Naive thymus-derived CD8-positive, alpha-beta T cell (primary cell): ENCODE measurements at regions not wholly inside any gene's neighbourhood (a gene's known extent, or its start where the extent isn't known, plus 50 kb on each side); places are given as distances from the start of the nearest gene placed in this dataset.
"Not testable (repeated sequence)": the region's sequence is repeated elsewhere in the genome, so short reads cannot be mapped to it uniquely, and the experiment has no call there.

Source experiments
- ATAC-seq, 2 donors: fragments of 150-1000 bp; cut with Tn5 transposase in 1 of 2; sonication (Bioruptor Pico), chemical (Tn5 transposase) in 1 of 2; 1 replicate in 1 of 2; 2 replicates in 1 of 2; pipeline ENCODE4 v1.10.0; 2021; ENCODE audit warnings: mild to moderate bottlenecking in 2 of 2, moderate library complexity in 2 of 2
- POLR2A ChIA-PET: fragments of 350-600 bp; sonication (Branson Sonifier 250); formaldehyde crosslinking; loops from one replicate; lab custom pipeline; 2021; ENCODE audit warnings: antibody characterized with exemption; lab: Charles Lee
- DNase-seq, 10 donors: peaks; one replicate each; pipeline versions ENCODE4 v3.0.0 to v3.0.0-alpha.2; 2020 to 2022
- H3K27ac Mint-ChIP-seq, 10 donors: one replicate each; pipeline ENCODE4 v1.8.0; 2020 to 2022; ENCODE audit warnings: mild to moderate bottlenecking in 10 of 10, mixed read lengths in 10 of 10, moderate library complexity in 4 of 10, inconsistent platforms in 1 of 10
- H3K27me3 Mint-ChIP-seq, 5 donors: one replicate each; pipeline ENCODE4 v1.8.0; 2021 to 2022; ENCODE audit warnings: mixed read lengths in 5 of 5
- H3K36me3 Mint-ChIP-seq, 3 donors: one replicate each; pipeline ENCODE4 v1.8.0; 2020 to 2022; ENCODE audit warnings: mixed read lengths in 3 of 3, mild to moderate bottlenecking in 2 of 3, inconsistent platforms in 1 of 3
- H3K4me1 Mint-ChIP-seq, 4 donors: one replicate each; pipeline ENCODE4 v1.8.0; 2021 to 2022; ENCODE audit warnings: mixed read lengths in 4 of 4
- H3K4me3 Mint-ChIP-seq, 10 donors: one replicate each; pipeline ENCODE4 v1.8.0; 2020 to 2022; ENCODE audit warnings: mild to moderate bottlenecking in 10 of 10, mixed read lengths in 10 of 10, moderate library complexity in 6 of 10, inconsistent platforms in 1 of 10
- H3K9me3 Mint-ChIP-seq, 9 donors: one replicate each; pipeline ENCODE4 v1.8.0; 2020 to 2022; ENCODE audit warnings: mixed read lengths in 9 of 9, mild to moderate bottlenecking in 3 of 9, inconsistent platforms in 1 of 9, moderate library complexity in 1 of 9

DNA sequence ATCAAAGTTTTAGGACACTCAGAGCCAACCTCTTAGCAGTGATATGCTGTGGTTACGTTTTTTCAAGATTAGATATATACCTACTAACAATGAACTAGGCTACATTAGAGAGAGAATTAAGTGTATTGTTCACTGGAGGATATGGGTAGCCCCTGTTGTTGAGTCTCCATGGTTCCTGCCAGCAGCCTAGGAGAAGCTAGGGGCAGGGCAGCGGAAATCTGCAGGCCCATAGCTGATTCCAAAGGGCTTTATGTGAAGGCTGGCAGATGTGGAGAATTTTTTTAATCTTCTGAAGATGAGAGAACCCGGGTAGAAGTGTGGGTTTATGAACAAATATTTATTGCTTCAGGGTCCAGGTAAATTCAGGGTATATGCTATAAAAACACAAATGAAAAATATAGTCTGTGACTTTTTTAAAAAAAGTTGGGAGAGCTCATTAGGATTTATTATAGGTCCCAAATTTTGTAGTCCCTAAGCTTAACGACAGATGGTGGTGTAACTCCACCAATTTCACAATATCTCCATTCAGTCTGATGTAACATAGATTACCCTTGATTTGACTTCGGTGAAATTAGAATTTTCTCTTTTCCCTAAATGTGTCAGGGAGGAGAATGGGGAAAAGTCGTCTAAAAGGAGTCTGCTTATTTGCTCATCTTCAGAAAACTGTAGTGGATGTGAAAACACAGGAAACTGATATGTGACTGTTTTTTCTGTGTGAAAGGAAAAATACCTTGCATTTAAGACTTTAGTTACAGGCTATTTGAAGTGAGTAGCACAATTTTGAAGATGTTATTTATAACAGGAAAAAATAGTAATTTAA is 163.0 kb upstream of the PPP1R3A start:
- Mint-ChIP-seq H3K27me3 (peaks cover 36 to 83% (median 65%) of the 10 kb centered on the region in 5 donors), H3K4me1 (peaks cover 11 to 39% (median 35%) of the 10 kb centered on the region in 4 donors), H3K4me3 (peak overlapping the region in 1 of 10 donors; percentile 23), H3K27ac (no peak overlapping the region), H3K9me3 (peaks cover 0 to 4% (median 0%) of the 10 kb centered on the region in 9 donors), H3K36me3 (peaks cover 0 to 2% (median 2%) of the 10 kb centered on the region in 3 donors)
- no peak for DNase-seq
- POLR2A ChIA-PET: no interaction called here
- no peak for ATAC-seq

DNA sequence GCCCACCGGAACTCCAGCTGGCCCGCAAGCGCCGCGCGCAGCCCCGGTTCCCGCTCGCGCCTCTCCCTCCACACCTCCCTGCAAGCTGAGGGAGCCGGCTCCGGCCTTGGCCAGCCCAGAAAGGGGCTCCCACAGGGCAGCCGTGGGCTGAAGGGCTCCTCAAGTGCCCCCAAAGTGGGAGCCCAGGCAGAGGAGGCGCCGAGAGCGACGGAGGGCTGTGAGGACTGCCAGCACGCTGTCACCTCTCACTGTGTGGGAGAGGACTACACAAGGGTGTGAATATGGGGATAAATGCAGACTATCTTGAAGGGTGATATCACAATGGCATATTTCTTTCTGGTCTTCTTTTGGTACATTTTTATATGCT is 158.3 kb upstream of the PPP1R3A start:
- ATAC-seq, H3K9me3 Mint-ChIP-seq, H3K36me3 Mint-ChIP-seq, DNase-seq, H3K4me3 Mint-ChIP-seq, POLR2A ChIA-PET, H3K27ac Mint-ChIP-seq, H3K4me1 Mint-ChIP-seq: not testable (repeated sequence)
- H3K27me3 Mint-ChIP-seq: peaks cover 18 to 42% (median 30%) of the 10 kb centered on the region in 5 donors

DNA sequence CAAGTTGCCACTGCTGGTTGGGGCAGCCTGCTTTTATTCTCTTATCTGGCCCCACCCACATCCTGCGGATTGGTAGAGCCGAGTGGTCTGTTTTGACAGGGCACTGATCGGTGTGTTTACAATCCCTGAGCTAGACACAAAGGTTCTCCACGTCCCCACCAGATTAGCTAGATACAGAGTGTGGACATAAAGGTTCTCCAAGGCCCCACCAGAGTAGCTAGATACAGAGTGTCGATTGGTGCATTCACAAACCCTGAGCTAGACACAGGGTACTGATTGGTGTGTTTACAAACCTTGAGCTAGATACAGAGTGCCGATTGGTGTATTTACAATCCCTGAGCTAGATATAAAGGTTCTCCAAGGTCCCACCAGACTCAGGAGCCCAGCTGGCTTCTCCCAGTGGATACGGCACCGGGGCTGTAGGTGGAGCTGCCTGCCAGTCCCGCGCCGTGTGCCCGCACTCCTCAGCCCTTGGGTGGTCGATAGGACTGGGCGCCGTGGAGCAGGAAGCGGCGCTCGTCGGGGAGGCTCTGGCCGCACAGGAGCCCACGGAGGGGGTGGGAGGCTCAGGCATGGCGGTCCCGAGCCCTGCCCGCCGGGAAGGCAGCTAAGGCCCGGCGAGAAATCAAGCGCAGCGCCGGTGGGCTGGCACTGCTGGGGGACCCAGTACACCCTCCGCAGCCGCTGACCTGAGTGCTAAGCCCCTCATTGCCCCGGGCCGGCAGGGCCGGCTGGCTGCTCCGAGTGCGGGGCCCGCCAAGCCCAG is 157.8 kb upstream of the PPP1R3A start:
- H3K27me3 Mint-ChIP-seq: peaks cover 16 to 38% (median 24%) of the 10 kb centered on the region in 5 donors
- POLR2A ChIA-PET, H3K9me3 Mint-ChIP-seq, ATAC-seq, H3K4me1 Mint-ChIP-seq, H3K27ac Mint-ChIP-seq, DNase-seq, H3K36me3 Mint-ChIP-seq, H3K4me3 Mint-ChIP-seq: not testable (repeated sequence)

GRCh38 chr7:114073701-114074100 is 154.9 kb upstream of the PPP1R3A start:
- DNase-seq (no peak), ATAC-seq (no peak)
- Mint-ChIP-seq H3K4me1 (no peaks in the 10 kb centered on the region), H3K27me3 (peaks cover 5 to 19% (median 11%) of the 10 kb centered on the region in 5 donors), H3K27ac (no peak overlapping the region), H3K9me3 (peaks cover 0 to 7% (median 0%) of the 10 kb centered on the region in 9 donors), H3K4me3 (no peak overlapping the region), H3K36me3 (no peaks in the 10 kb centered on the region)
- POLR2A ChIA-PET: no interaction called here

DNA sequence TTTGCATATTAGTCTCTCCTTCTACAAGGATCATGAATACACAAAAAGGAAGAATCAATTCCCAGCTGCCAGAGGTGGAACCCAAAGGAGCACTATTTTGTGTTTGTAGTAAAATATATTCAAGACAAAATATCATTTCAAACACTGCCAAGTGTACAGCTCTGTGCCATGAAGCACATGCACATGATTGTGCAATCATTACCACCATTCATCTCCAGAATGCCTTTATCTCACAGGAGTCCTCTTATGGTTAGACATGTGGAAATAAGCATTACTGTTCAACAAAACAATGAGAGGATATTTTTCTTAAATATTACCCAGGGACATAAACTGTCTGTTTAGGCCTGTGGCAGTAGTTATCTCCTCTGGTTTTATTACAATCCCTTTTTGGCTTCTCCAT is 151.4 kb upstream of the PPP1R3A start:
- POLR2A ChIA-PET: no interaction called here
- H3K27ac Mint-ChIP-seq: no peak overlapping the region
- H3K4me3 Mint-ChIP-seq: no peak overlapping the region
- H3K36me3 Mint-ChIP-seq: no peaks in the 10 kb centered on the region
- H3K9me3 Mint-ChIP-seq: peaks cover 0 to 7% (median 0%) of the 10 kb centered on the region in 9 donors
- H3K27me3 Mint-ChIP-seq: peaks cover 0 to 9% (median 4%) of the 10 kb centered on the region in 5 donors
- DNase-seq: no peak
- no peaks in the 10 kb centered on the region for H3K4me1 Mint-ChIP-seq
- ATAC-seq: no peak

- Mint-ChIP-seq H3K27ac (no peak overlapping the region), H3K36me3 (no peaks in the 10 kb centered on the region), H3K9me3 (peaks cover 0 to 4% (median 0%) of the 10 kb centered on the region in 9 donors), H3K27me3 (peaks cover 0 to 7% (median 4%) of the 10 kb centered on the region in 5 donors), H3K4me3 (no peak overlapping the region), H3K4me1 (no peaks in the 10 kb centered on the region)
- POLR2A ChIA-PET: no interaction called here
- DNase-seq (no peak), ATAC-seq (no peak)
Observed at GRCh38 chr7:114062810-114063209, 144.0 kb upstream of the PPP1R3A start.

- DNase-seq: no peak
Observed at GRCh38 chr7:114051871-114052331, 133.1 kb upstream of the PPP1R3A start.

DNA sequence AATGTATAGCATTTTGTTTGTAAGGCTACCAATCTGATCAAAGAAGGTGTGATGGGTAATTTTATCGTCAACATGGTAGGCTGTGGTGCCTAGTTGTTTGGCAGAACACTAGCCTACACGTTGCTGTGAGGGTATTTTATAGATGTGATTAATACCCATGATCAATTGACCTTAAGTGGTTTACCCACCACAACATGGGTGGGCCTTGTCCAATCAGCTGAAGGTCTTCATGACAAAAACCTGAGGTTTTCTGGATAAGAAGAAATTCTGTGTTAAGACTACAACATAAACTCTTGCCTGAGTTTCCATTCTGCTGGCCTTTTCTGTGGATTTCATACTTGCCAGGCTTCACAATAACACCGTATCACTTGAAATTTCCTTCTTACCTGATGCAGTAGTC is 131.8 kb upstream of the PPP1R3A start:
- Mint-ChIP-seq H3K27me3 (peaks cover 0 to 1% (median 0%) of the 10 kb centered on the region in 5 donors), H3K4me1 (peaks cover 3 to 35% (median 18%) of the 10 kb centered on the region in 4 donors), H3K27ac (no peak overlapping the region), H3K4me3 (no peak overlapping the region), H3K36me3 (no peaks in the 10 kb centered on the region), H3K9me3 (peaks cover 0 to 3% (median 0%) of the 10 kb centered on the region in 9 donors)
- DNase-seq (no peak), ATAC-seq (no peak)
- POLR2A ChIA-PET: no interaction called here

More at GRCh38 chr7:114051871-114052331, 133.1 kb upstream of the PPP1R3A start:
- POLR2A ChIA-PET: no interaction called here
- Mint-ChIP-seq H3K4me3 (no peak overlapping the region), H3K27ac (no peak overlapping the region), H3K9me3 (peaks cover 0 to 5% (median 0%) of the 10 kb centered on the region in 9 donors), H3K4me1 (peaks cover 3 to 35% (median 18%) of the 10 kb centered on the region in 4 donors), H3K27me3 (peaks cover 0 to 5% (median 0%) of the 10 kb centered on the region in 5 donors), H3K36me3 (no peaks in the 10 kb centered on the region)
- no peak for ATAC-seq

DNA sequence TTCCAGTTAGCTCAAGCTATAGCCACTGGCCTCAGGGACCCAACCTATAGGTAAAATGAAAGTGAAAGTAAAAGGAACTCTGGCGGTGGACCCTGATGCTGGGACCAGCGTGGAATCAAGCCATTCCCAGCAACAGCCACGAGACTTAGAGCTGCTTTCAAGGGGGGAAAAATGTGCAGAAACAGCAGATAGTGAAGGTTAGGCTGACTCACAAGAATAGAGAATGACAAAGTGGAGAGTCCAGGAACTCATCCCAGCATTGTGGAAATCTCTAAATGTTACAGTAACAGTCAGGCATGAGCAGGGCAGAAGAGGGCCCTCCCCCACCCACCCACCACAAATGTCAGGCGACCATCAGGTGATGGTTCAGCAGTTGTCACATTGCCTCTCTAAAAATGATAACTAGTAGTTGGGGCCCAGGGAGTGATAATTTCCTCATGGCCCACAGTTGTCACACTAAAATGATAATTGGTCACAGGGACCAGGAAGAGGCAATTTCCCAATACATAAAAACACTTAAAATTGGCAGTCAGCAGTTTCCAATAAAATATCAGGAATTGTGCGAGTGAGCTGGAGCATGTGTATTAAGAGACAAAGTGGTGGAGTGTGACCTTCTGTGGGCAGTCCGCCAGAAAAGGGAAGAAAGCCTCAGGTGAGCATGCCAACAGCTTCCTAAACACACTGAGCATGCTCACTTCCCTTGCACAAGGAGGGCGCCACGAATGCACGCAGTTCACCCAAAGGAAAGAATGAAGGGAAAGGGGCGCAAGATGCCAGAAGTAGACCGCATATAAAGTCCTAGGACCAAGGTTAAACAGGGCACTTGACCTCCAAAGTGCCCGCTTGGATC is 129.8 kb upstream of the PPP1R3A start:
- Mint-ChIP-seq H3K4me1 (peaks cover 3 to 35% (median 18%) of the 10 kb centered on the region in 4 donors), H3K27me3 (peaks cover 0 to 3% (median 0%) of the 10 kb centered on the region in 5 donors), H3K27ac (peak overlapping the region in 9 of 10 donors; percentile 21 to 83 (median 64)), H3K36me3 (no peaks in the 10 kb centered on the region), H3K4me3 (peak overlapping the region; percentile 66 to 87 (median 78)), H3K9me3 (peaks cover 0 to 3% (median 0%) of the 10 kb centered on the region in 9 donors)
- DNase-seq (no peak), ATAC-seq (peak in 1 of 2 donors; percentile 56)
- POLR2A ChIA-PET: no interaction called here

DNA sequence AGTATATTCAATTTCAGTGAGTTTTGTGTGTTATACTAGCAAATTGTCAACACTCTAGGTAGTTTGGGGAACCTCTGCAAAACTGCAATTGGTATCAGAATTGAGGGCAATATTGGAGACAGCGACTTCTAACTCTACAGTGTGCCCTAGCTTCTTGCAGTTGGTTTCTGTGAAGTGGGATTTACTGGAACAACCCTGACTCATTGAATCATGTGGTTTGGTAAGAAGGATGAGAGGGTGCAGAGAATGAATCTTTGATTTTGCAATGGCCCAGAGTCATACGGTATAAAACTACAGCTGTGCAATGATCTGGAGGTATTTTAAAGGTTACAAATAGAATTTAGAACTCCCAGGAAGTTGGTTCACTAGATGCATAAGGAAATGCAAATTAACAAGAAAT is 129.1 kb upstream of the PPP1R3A start:
- Mint-ChIP-seq H3K9me3 (no peaks in the 10 kb centered on the region), H3K27me3 (peaks cover 0 to 1% (median 0%) of the 10 kb centered on the region in 5 donors), H3K4me3 (peak overlapping the region; percentile 66 to 87 (median 78)), H3K27ac (peak overlapping the region in 8 of 10 donors; percentile 11 to 83 (median 42)), H3K36me3 (no peaks in the 10 kb centered on the region), H3K4me1 (peaks cover 3 to 35% (median 18%) of the 10 kb centered on the region in 4 donors)
- POLR2A ChIA-PET: no interaction called here
- DNase-seq (no peak), ATAC-seq (peak in 1 of 2 donors; percentile 14)

DNA sequence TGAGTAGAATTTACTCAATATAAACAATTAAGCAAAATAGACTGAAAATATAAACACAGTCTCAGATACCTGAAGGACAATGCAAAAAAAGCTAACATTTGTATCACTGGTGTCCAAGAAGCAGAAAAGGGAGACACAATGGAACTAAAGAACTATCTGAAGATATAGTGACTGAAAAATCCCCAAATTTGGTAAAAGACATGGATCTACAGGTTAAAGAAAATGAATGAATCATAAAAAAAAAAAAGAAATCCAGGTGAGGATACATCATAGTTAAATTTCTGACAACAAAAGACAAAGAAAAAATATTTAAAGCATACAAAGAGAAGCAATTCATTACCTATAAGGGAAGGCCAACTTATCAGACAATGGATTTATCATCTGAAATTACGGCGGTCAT is 114.7 kb upstream of the PPP1R3A start:
- Mint-ChIP-seq H3K4me3 (no peak overlapping the region), H3K27ac (no peak overlapping the region), H3K4me1 (no peaks in the 10 kb centered on the region), H3K27me3 (no peaks in the 10 kb centered on the region), H3K9me3 (no peaks in the 10 kb centered on the region), H3K36me3 (no peaks in the 10 kb centered on the region)
- DNase-seq (no peak), ATAC-seq (no peak)
- POLR2A ChIA-PET: no interaction called here

DNA sequence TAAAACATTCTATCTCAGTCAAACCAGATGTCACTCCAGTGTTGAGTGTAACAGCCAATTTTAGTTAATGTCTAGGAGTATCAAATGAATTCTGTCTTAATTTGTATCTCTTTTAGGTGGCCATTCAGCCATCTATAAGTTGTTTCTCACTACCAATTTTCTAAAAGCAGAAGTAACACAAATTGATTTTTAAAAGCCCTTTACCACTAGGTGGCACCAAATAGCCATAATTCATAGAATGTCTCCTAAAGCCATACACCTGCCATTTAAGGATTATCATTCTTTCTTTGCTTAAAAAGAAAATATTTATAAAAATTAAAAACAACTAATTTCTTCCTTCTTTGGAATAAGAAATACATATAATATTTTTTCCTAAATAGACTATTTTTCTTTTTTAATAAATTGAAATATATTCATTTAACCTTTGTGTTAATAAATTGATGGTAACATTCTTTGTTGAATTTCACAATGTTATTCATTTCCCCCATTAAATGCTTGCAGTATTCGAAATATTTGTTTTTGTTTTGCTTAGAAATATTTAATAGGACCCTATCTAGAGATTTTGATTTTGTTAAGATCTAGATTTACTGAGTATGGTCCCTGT is 107.8 kb upstream of the PPP1R3A start:
- no peak for ATAC-seq
- POLR2A ChIA-PET: no interaction called here
- peaks cover 0 to 2% (median 0%) of the 10 kb centered on the region in 5 donors for H3K27me3 Mint-ChIP-seq
- no peaks in the 10 kb centered on the region for H3K4me1 Mint-ChIP-seq
- H3K27ac Mint-ChIP-seq: no peak overlapping the region
- DNase-seq: peak in 6 of 10 donors; percentile 4 to 57 (median 33)
- no peaks in the 10 kb centered on the region for H3K36me3 Mint-ChIP-seq
- H3K4me3 Mint-ChIP-seq: no peak overlapping the region
- H3K9me3 Mint-ChIP-seq: no peaks in the 10 kb centered on the region
